ENCODE measurements at regions not wholly inside any gene's neighbourhood (a gene's known extent, or its start where the extent isn't known, plus 50 kb on each side); places are given as distances from the start of the nearest gene placed in this dataset.

- H3K4me3 ChIP-seq (ENCODE audit: low read depth, low read length): no peak overlapping the region
- no peak for TF ChIP-seq CTCF (IDR thresholded peaks at IDR 0.05; ENCODE audit: low read depth, low read length)
Observed at GRCh38 chr22:34045311-34045710, 125.0 kb upstream of the LARGE1 start.

GRCh38 chr22:34055525-34056200 is 135.4 kb upstream of the LARGE1 start:
- H3K4me3 ChIP-seq (ENCODE audit: low read depth, low read length): no peak overlapping the region
- TF ChIP-seq CTCF (IDR thresholded peaks at IDR 0.05; ENCODE audit: low read depth, low read length): no peak

GRCh38 chr22:34057726-34058125 is 137.4 kb upstream of the LARGE1 start:
- no peak overlapping the region for H3K4me3 ChIP-seq (ENCODE audit: low read depth, low read length)
- TF ChIP-seq CTCF (IDR thresholded peaks at IDR 0.05; ENCODE audit: low read depth, low read length): no peak

- no peak for TF ChIP-seq CTCF (IDR thresholded peaks at IDR 0.05; ENCODE audit: low read depth, low read length)
- H3K4me3 ChIP-seq (ENCODE audit: low read depth, low read length): no peak overlapping the region
Observed at GRCh38 chr22:34064696-34065095, 144.4 kb upstream of the LARGE1 start.

GRCh38 chr22:34067031-34067430 is 146.8 kb upstream of the LARGE1 start:
- no peak for TF ChIP-seq CTCF (IDR thresholded peaks at IDR 0.05; ENCODE audit: low read depth, low read length)
- H3K4me3 ChIP-seq (ENCODE audit: low read depth, low read length): no peak overlapping the region

GRCh38 chr22:34068001-34068400 is 147.7 kb upstream of the LARGE1 start:
- TF ChIP-seq CTCF (IDR thresholded peaks at IDR 0.05; ENCODE audit: low read depth, low read length): no peak
- H3K4me3 ChIP-seq (ENCODE audit: low read depth, low read length): no peak overlapping the region

- no peak for TF ChIP-seq CTCF (IDR thresholded peaks at IDR 0.05; ENCODE audit: low read depth, low read length)
- no peak overlapping the region for H3K4me3 ChIP-seq (ENCODE audit: low read depth, low read length)
Observed at GRCh38 chr22:34070051-34070450, 149.8 kb upstream of the LARGE1 start.
